K562 (cell line): ENCODE measurements at regions not wholly inside any gene's neighbourhood (a gene's known extent, or its start where the extent isn't known, plus 50 kb on each side); places are given as distances from the start of the nearest gene placed in this dataset.

ENCODE experiments used
- ADNP ChIP-seq: fragments of 200-800 bp; sonication (Bioruptor generic); IDR thresholded peaks from 2 replicates; pipeline ENCODE4 v1.6.1; 2016; ENCODE audit warnings: missing genetic modification characterization, missing compliant biosample characterization
- CEBPB ChIP-seq: fragments of 450-650 bp; IDR thresholded peaks from 2 replicates; pipeline ENCODE4 v1.6.1; 2016; ENCODE audit warnings: missing genetic modification characterization, missing compliant biosample characterization
- FOXM1 ChIP-seq, 2 experiments: fragments of 450-650 bp in 1 of 2; sonication (generic) in 1 of 2; formaldehyde crosslinking in 1 of 2; IDR thresholded peaks; 2 replicates each; pipeline versions ENCODE4 v1.6.1 to v1.9.0; 2017 to 2022; ENCODE audit warnings: low read depth in 2 of 2, mild to moderate bottlenecking in 2 of 2, missing genetic modification reagents in 1 of 2, moderate library complexity in 1 of 2
- KAT2B ChIP-seq: IDR thresholded peaks from one replicate; pipeline ENCODE4 v1.6.1; 2012; ENCODE audit warnings: low read depth, mild to moderate bottlenecking, control low read depth, inconsistent platforms, low read length, moderate library complexity
- KLF13 ChIP-seq: fragments of 450-650 bp; IDR thresholded peaks from 2 replicates; pipeline ENCODE4 v1.6.1; 2016; ENCODE audit warnings: missing genetic modification characterization, low read depth, mild to moderate bottlenecking, missing compliant biosample characterization, moderate library complexity, borderline replicate concordance
- MCM3 ChIP-seq: fragments of 450-650 bp; IDR thresholded peaks from 2 replicates; pipeline ENCODE4 v1.6.1; 2016
- NBN ChIP-seq: fragments of 450-650 bp; IDR thresholded peaks from 2 replicates; pipeline ENCODE4 v1.6.1; 2016; ENCODE audit warnings: low read depth, mild to moderate bottlenecking
- PHTF2 ChIP-seq: fragments of 250-450 bp; sonication (Bioruptor Pico); IDR thresholded peaks from 2 replicates; pipeline ENCODE4 v1.5.0; 2021; ENCODE audit warnings: mild to moderate bottlenecking
- POLR2AphosphoS5 ChIP-seq: IDR thresholded peaks from 2 replicates; pipeline ENCODE4 v1.6.1; 2011; ENCODE audit warnings: mild to moderate bottlenecking, low read depth, low read length, moderate library complexity; ENCODE audit not compliant: control insufficient read depth, insufficient read depth
- PTBP1 ChIP-seq: fragments of 200-400 bp; formaldehyde crosslinking; IDR thresholded peaks from 2 replicates; pipeline ENCODE4 v1.6.1; 2017; ENCODE audit warnings: low read depth, low read length
- SMARCE1 ChIP-seq: fragments of 450-650 bp; IDR thresholded peaks from 2 replicates; pipeline ENCODE4 v1.7.1; 2016; ENCODE audit warnings: mild to moderate bottlenecking
- SNIP1 ChIP-seq: fragments of 450-650 bp; IDR thresholded peaks from 2 replicates; pipeline ENCODE4 v1.7.1; 2017; ENCODE audit warnings: low read depth, mild to moderate bottlenecking
- THRAP3 ChIP-seq: fragments of 450-650 bp; IDR thresholded peaks from 2 replicates; pipeline ENCODE4 v1.6.1; 2016; ENCODE audit warnings: mild to moderate bottlenecking, inconsistent platforms, borderline replicate concordance
- TSC22D4 ChIP-seq: fragments of 450-650 bp; IDR thresholded peaks from 2 replicates; pipeline ENCODE4 v1.6.1; 2016; ENCODE audit warnings: missing genetic modification characterization, missing biosample characterization, control low read depth
- ZBTB1 ChIP-seq: sonication (generic); formaldehyde crosslinking; IDR thresholded peaks from 2 replicates; pipeline ENCODE4 v1.8.1; 2023; ENCODE audit warnings: missing genetic modification reagents, low read depth, mild to moderate bottlenecking, borderline replicate concordance
- ZNF253 ChIP-seq: fragments of 250-450 bp; sonication (Bioruptor Pico); conservative IDR thresholded peaks from 2 replicates; pipeline ENCODE4 v1.6.1; 2021; ENCODE audit warnings: mild to moderate bottlenecking
- ZNF668 ChIP-seq: fragments of 250-450 bp; sonication (Bioruptor Pico); IDR thresholded peaks from 2 replicates; pipeline ENCODE4 v1.8.0; 2022; ENCODE audit warnings: mild to moderate bottlenecking, inconsistent platforms
- TF ChIP-seq, protein P1 (sequence below): fragments of 450-650 bp; IDR thresholded peaks from 2 replicates; pipeline ENCODE4 v1.7.0; 2016; ENCODE audit warnings: borderline replicate concordance
- TF ChIP-seq, protein P2 (sequence below): sonication (generic); IDR thresholded peaks from 2 replicates; pipeline ENCODE4 v1.6.1; 2016
- TF ChIP-seq, protein P3 (sequence below): fragments of 250-450 bp; sonication (Bioruptor Pico); IDR thresholded peaks from 2 replicates; pipeline ENCODE4 v1.8.0; 2022; ENCODE audit warnings: inconsistent platforms
- TF ChIP-seq, protein P4 (sequence below): fragments of 450-650 bp; formaldehyde crosslinking; IDR thresholded peaks from 2 replicates; pipeline ENCODE4 v1.4.0; 2020; ENCODE audit warnings: mild to moderate bottlenecking, moderate library complexity

GRCh38 chr6:27547157-27548075 lies 74.5 kb upstream of the ZNF184 start (continued):
- TF ChIP-seq FOXM1 (IDR thresholded peaks at IDR 0.05; ENCODE audit: low read depth) (peak; percentile 19; the same call in 1 of the 2 replicates), FOXM1 (CRISPR knock-in tag; IDR thresholded peaks at IDR 0.05; ENCODE audit: low read depth) (no peak), MCM3 (no peak), THRAP3 (no peak), ADNP (tag) (no peak), SMARCE1 (no peak; the same call in 1 of the 2 replicates), ZNF253 (CRISPR knock-in tag) (no peak), KAT2B (no peak), POLR2AphosphoS5 (no peak), ZBTB1 (CRISPR knock-in tag) (no peak), PTBP1 (no peak), PHTF2 (CRISPR knock-in tag) (no peak), SNIP1 (no peak), NBN (peak; percentile 30; the same call in 1 of the 2 replicates), CEBPB (tag) (no peak), KLF13 (no peak; the same call in 1 of the 2 replicates), TSC22D4 (no peak), ZNF668 (CRISPR knock-in tag) (no peak)
- TF ChIP-seq, protein P1, sequence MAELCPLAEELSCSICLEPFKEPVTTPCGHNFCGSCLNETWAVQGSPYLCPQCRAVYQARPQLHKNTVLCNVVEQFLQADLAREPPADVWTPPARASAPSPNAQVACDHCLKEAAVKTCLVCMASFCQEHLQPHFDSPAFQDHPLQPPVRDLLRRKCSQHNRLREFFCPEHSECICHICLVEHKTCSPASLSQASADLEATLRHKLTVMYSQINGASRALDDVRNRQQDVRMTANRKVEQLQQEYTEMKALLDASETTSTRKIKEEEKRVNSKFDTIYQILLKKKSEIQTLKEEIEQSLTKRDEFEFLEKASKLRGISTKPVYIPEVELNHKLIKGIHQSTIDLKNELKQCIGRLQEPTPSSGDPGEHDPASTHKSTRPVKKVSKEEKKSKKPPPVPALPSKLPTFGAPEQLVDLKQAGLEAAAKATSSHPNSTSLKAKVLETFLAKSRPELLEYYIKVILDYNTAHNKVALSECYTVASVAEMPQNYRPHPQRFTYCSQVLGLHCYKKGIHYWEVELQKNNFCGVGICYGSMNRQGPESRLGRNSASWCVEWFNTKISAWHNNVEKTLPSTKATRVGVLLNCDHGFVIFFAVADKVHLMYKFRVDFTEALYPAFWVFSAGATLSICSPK, result no peak
- TF ChIP-seq, protein P2, sequence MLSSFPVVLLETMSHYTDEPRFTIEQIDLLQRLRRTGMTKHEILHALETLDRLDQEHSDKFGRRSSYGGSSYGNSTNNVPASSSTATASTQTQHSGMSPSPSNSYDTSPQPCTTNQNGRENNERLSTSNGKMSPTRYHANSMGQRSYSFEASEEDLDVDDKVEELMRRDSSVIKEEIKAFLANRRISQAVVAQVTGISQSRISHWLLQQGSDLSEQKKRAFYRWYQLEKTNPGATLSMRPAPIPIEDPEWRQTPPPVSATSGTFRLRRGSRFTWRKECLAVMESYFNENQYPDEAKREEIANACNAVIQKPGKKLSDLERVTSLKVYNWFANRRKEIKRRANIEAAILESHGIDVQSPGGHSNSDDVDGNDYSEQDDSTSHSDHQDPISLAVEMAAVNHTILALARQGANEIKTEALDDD, result peak; percentile 69
- TF ChIP-seq, protein P3, sequence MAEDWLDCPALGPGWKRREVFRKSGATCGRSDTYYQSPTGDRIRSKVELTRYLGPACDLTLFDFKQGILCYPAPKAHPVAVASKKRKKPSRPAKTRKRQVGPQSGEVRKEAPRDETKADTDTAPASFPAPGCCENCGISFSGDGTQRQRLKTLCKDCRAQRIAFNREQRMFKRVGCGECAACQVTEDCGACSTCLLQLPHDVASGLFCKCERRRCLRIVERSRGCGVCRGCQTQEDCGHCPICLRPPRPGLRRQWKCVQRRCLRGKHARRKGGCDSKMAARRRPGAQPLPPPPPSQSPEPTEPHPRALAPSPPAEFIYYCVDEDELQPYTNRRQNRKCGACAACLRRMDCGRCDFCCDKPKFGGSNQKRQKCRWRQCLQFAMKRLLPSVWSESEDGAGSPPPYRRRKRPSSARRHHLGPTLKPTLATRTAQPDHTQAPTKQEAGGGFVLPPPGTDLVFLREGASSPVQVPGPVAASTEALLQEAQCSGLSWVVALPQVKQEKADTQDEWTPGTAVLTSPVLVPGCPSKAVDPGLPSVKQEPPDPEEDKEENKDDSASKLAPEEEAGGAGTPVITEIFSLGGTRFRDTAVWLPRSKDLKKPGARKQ (CRISPR knock-in tag), result no peak
- TF ChIP-seq, protein P4, sequence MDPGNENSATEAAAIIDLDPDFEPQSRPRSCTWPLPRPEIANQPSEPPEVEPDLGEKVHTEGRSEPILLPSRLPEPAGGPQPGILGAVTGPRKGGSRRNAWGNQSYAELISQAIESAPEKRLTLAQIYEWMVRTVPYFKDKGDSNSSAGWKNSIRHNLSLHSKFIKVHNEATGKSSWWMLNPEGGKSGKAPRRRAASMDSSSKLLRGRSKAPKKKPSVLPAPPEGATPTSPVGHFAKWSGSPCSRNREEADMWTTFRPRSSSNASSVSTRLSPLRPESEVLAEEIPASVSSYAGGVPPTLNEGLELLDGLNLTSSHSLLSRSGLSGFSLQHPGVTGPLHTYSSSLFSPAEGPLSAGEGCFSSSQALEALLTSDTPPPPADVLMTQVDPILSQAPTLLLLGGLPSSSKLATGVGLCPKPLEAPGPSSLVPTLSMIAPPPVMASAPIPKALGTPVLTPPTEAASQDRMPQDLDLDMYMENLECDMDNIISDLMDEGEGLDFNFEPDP (CRISPR knock-in tag), result no peak
